GM21367 (cell line): ENCODE measurements at regions not wholly inside any gene's neighbourhood (a gene's known extent, or its start where the extent isn't known, plus 50 kb on each side); places are given as distances from the start of the nearest gene placed in this dataset.

ENCODE experiments used
- ATAC-seq: cut with Tn5 transposase; IDR thresholded peaks from one replicate; pipeline ENCODE4 v1.9.1; 2021; ENCODE audit not compliant: unreplicated experiment

DNA sequence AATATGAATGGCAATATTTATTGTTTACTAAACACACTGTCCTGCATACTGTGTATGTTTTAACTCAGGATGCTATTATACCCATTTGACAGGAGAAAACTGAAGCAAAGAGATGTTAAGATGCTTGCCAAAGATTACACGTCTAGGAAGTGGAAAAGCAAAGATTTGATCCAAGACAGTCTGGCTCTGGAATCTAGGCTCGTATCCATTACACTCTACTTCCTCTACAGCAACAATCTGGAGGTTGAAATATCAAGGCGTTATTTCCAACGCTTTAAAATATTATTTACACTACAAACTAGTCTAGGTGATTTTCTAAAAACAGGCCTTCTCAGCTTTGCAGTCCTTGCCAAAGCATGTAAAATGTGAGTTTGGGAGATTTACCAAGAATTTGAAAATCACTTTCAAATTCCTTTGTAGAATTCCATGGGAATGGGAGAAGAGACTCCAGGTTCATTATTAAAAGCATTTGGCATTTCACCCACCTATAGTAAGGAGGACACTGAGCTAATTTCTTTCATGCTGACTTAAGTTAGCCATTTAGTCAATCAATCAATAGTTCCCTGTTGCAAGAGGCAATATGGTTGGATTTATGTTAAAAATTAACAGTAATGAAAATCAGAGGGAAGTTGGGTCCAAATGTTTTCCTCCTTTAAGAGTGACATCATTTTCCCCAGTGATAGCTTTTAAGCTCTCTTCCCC is 356.3 kb upstream of the SMARCA2 start:
- no peak for ATAC-seq

DNA sequence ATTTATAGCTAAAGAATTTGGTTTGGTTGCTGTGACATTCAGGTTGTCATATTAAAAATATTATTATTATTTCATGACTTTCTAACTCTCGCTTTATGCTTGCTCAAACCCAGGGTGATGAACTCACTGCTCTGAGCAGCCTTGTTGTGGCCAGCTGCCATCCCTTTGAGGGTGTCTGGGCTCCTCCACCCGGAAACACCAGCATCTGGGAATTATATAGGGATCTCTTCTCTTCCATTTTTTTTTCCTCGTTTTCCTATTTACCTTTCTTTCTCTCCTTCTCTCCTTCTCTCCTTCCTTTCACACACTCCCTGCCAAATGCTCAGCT is 355.8 kb upstream of the SMARCA2 start:
- no peak for ATAC-seq

DNA sequence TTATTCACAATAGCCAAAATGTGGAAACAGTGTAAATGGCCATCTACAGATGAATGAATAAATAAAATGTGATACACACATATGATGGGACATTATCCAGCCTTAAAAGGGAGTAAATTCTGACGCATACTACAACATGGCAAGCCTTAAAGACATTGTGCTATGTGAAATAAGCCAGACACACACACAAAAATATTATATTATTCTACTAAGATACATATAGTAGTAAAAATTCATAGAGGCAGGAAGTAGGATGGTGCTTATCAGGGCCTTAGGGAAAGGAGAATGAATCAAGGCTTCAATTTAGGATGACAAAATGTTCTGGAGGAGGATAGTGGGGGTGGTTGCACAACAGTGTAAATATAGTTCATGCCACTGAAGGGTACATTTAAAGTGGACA is 346.7 kb upstream of the SMARCA2 start:
- ATAC-seq = no peak

DNA sequence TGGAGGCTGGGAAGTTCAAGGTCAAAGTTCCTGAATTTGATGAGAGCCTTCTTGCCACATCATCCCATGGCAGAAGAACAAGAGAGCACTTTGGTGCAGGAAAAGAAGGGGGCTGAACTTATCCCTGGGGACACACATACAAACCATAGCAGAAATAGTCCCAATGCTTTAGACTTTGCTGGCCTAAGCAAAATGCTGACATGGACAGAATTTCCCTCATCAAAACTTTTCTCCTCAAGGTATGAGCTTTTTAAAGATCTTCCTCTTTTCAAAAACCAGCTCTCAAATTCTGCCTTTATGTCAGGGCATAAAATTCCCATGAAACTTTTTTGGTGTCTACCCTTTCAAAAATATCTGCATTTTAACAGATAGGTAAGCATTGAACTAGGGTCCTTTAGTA is 341.8 kb upstream of the SMARCA2 start:
- no peak for ATAC-seq

DNA sequence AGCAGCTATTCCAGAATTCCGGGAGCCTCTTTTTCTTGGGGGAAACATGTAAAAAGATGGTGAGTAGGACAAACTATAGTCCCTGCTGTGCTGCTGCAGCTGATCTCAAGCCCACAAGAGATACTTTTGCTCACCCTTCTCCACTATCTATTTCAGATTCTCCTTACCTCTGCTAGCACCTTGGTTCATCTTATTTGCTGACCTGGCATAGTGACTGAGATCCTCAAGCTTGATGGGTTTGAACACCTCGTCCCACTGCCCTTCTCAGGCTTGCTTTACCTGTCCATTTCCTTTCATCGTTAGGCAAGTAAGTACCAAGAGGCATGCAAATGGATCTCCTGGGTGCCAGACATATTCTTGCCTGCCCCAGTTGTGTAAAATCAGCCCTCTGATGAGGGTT is 338.4 kb upstream of the SMARCA2 start:
- no peak for ATAC-seq

DNA sequence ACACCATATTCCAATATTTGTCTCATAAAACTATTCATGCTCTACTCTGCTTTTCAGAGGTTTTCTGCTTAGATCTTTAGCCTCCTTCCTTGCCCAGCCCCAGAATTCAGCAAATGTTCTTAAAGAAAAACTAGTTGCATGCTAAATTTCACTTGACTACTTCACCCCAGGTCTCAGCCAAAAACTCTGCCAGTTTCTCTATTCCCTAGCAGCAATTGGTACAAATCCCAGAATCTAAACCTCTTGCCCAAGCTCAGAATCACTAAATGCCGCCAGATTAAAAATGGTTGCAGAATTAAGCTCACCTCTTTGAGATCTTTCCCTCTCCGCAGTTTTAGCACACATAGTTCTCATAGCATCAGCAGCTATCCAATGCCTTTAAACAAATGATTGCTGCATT is 331.2 kb upstream of the SMARCA2 start:
- no peak for ATAC-seq

DNA sequence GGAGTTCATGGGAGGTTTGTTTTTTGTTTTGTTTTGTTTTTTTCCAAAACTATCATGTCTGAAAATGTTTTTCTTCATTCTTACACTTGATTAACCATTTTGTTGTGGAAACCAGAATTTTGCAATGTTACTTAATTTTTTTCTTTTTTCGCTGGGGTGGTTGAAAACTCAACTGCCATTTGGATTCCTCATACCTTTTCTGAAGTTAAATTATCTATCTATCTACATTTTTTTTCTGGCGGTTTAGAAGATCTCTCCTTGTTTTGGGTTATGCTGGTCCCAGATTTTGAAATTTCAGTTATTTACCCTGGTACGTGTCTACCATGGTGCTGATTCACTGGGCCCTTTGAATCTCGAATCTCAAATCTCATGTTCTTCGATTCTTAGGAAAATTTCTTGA is 316.2 kb upstream of the SMARCA2 start:
- ATAC-seq = no peak

DNA sequence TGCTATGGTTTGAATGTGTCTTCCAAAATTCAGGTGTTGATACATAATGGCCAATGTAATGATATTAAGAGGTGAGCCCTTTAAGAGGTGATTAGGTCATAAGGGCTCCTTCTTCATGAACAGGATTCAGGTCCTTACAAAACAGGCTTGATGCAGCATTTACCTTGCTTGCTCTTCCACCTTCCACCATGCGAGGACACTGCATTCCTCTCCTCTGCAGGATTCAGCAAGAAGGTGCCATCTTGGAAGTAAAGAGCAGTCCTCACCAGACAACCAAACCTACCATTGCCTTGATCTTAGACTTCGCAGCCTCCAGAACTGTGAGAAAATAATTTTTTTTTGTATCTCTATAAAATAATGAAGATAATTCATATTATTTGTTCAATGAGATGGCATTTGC is 314.0 kb upstream of the SMARCA2 start:
- no peak for ATAC-seq

DNA sequence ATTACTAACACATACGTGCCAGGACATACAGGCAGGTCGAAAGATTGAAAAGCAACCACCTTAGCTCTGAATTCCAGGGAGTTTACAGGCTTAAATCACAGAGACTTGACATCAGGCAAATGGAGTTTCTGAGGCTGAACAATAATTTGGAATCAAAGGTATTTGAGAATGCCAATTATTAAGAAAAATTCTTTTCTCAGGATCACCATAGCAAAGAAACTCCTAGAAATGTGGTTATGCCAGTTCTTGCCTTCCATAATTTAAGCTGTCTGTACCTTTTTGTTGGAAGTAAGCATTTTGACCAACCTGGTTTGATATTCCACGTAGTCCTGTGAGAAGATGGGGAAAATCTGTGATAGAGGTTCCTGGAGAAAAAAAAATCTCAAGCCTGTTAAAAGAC is 312.4 kb upstream of the SMARCA2 start:
- ATAC-seq = no peak

DNA sequence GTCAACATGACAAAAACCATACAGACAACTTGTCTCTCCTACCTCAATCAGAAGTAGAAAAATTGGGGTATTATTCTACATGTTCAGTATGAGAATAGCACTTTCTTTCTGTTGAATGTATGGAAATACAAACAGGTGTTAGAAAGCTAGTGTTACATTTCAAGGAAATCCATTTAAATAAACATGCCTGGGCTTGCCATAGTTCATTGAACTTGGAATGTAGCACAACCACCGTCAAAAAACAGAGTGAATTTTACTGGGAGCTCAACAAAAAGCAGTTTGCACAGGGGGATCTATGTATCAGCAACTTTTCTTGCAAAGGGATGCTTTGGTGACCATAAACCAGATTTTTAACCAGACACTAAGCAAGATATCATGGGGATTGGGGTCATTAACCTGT is 307.9 kb upstream of the SMARCA2 start:
- no peak for ATAC-seq

DNA sequence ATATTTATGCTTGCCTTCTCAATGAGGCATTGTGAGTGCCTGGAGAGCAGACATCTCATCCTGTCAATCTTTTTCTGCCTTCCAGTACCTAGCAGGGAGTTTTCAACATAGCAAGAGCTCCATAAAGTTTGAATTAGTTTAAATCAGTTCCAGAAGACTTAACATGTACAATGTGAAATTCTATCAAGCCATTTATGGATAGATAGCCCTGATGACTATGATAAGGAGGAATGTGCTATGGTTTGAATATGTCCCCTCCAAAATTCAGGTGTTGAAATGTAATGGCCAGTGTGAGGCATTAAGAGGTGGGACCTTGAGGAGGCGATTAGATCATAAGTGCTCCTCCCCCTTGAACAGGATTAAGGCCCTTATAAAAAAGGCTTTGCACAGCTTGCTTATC is 306.9 kb upstream of the SMARCA2 start:
- no peak for ATAC-seq

DNA sequence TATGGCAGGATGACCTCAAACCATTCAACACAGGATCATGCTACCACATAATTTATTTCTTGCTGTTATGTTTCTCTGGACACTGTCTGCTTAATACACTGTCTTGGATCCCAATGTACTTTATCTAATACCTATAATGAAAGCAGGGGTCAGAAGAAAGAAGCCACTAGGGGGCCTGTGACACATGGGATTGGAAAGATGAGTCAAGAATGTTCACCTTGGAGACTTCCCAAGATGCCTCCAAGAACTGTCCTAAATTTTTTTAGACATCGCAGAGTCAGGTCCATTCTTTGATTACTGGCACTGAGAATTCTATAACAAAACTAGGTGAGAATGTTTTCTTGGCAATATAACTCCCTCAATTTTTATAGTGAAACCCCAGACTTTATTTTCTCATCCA is 305.8 kb upstream of the SMARCA2 start:
- no peak for ATAC-seq

DNA sequence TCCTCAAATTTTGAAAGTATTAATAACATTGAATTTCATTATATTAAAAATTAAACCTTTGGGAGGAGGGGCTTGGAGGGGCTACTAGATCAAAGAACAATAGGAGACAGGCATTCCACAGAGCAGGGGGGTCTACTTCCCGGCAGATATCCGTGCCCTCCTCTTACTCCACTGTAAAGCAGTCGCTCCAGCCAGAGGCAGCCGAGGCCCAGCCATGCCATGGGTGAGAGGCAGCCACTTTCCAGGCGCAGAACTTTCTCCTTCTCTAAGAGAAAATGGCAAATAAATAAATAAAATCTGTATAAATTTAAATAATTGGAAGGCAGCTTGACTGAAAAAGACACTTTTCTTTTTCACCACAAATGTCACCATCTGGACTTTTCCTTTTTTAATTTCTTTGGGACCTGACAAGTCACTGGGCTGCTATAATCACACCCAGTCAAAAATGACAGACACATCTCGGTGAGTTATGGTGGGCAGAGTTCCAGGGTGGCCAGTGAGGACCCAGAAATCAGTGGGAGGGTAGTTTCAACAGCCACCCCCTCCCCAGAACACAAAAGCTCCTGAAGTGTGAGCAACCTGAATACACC is 302.2 kb upstream of the SMARCA2 start:
- ATAC-seq = no peak

DNA sequence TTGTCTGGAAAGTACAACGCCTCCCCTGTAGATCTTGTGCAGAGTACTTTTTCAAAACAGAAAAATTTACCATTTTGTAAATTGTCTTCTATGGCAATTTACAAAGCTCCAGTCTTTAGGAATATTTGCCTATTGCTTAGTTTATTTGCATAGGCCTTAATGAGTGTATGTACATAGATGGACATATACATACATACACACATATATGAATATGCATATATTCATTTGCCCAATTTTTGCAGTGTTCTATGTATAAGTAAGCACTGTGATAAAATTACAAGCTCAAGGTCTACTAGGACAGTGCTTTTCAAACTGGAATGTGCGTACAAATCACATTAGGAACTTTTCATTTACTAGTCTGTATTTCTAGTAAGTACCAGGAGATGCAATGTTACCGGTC is 301.3 kb upstream of the SMARCA2 start:
- no peak for ATAC-seq

DNA sequence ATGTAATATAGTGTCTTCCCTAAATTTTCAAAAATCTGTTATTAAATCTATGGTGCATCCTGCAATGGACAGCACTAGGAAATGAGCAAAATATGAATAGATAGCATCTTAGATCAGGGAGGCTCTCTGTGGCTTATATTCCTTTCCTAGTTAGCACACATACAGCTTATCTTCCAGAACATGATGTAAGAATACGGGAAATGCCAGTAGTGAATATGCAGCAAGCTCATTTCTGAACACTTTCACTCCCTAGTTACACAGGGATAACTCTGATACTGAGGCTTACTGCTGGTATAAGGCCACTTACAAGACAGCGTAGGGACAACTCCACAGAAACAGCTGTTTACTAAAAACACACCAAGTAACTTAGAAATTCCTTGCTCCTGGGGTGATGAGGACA is 297.3 kb upstream of the SMARCA2 start:
- no peak for ATAC-seq

DNA sequence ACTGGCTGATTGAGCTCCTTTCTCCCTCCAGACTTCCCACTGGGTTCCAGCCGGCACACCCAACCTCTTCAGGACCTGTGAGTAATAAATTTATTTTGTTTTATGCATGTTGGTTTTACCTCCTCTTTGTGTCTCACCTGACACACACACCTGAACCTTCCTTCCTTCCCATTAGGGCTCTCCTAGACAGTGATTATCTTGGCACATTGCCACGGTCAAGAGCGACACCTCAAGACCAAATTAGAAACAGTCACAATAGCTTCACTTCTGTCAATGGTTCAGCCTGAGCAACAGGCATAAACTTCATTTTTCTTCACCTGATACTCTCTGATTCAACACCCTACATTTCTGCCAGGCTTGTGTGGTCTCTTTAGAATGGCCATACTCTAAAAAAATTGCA is 296.3 kb upstream of the SMARCA2 start:
- ATAC-seq = no peak

DNA sequence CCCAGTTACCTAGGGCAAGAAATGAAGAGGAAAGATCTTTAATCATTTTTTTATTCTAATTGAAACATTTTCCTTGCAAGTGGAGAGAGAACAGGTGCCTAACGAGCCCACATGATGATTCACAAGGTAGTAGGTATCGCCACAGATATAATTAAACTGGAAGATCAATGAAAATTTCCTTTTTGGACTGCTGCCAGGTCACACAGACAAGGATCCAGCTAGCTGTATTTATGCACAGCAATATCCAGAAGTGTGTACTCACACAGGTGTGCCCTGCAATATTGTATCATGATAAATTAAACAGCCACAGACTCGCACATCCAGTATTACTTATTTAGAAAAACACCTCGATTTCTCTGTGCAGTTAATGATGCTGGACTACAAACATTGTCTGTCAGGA is 294.0 kb upstream of the SMARCA2 start:
- ATAC-seq = no peak

DNA sequence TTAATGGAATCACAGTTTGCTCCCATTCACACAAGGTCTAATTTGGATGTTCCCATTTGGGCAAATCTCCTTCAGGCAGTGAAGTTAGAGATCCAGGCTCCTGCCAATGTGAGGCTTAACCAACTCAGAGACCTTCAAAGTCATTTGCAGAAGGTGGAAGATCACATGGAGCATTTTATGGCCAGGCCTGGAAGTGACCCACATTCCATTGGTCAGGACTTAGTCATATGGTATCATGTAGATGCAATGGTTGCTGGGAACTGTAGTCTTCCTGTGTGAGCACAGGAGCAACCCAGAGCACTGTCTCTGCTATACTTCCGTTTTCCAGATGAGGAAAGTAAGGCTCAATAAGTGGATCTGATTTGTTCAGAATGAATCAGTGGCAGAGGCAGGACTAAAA is 292.7 kb upstream of the SMARCA2 start:
- ATAC-seq = peak; percentile 51

DNA sequence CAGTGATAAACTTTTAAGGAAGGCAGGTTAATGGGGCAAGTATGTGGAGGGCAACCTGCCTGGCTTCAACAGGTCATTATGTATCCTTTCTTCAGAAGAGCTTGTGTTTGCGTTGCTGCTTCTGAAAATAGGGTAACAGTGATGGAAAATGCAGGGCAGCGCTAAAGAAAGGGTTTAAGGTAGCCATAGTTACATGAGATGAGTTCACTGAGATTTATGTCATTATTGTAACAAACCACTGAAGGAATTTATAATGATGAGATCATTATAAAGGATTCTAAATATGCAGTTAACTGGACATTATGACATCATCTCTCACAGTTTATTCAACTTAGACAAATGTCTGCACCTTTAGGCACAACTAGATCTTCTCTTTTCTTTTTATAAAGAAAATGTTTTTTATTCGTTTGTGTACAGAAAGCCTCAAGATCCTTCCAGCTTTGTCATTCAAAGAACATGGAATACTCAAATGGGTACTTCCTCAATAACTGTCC is 291.6 kb upstream of the SMARCA2 start:
- no peak for ATAC-seq

DNA sequence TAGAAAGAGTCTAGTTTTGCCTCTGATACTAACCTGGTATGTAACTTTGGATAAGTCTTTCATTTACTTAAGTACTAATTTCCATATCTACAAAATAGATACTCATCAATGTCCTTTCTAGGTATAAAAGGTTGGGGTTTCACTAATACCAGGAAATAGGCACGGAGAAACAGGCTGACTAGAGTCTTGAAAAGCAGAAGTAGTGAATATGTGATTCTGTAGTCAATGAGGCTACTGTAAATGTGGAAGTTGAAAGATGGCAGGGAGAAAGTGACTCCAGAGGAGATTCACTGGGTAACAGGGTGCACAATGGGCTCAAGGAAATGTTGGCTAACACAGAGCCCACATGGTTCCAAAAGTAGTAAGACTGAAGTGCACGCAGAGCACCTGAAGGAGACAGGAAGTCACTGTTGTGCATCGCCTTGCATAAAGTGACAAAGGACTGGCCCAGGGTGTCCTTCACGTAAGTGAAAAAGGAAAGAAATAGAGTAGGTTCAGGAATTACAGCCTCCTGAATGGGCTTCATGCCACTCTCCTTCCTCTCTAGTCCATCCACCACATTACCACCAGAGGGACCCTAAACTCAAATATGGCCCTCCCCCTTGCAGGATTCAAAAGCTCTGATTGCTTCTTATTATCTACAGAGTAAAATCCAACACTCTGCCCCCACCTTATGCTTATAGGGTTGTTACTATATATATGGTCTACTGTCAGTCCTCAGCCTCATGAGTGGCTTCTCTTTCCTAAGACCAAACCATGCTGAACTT is 288.0 kb upstream of the SMARCA2 start:
- ATAC-seq = peak; percentile 54

DNA sequence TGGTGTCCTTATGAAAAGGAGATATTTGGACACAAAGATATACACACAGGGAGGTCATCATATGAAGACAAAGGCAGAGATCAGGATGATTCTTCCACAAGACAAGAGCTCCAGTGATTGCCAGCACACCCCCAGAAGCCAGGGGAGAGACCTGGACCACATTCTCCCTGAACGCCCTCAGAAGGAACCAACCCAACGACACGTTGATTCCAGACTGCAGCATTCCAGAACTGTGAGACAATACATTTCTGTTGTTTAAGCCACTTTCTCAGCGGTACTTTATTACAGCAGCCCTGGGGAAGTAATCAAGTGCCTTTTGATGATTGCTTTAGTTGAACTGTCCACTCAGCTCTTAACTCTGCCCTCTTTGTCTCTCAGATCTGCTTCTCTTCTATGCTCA is 285.5 kb upstream of the SMARCA2 start:
- no peak for ATAC-seq

DNA sequence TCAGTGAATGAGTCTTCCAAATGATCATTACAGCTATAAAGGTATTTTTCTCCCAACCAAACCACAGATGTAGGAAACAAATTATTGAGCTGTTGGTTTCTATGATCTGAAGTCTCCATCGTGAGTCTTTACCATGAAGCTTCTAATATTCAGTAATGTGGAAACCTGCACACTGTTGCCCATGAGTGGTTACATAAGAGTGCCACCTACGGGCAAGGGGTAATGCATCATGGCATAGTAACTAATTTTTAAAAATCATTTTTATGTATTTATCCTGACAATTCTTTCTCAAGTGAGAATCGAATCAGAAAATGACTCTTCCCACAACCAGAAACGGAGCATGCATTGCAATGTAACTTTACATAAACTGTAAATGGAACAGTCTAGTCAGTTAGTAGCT is 282.5 kb upstream of the SMARCA2 start:
- ATAC-seq = no peak
